Breast epithelium (tissue), 3 donors: ENCODE measurements at regions not wholly inside any gene's neighbourhood (a gene's known extent, or its start where the extent isn't known, plus 50 kb on each side); places are given as distances from the start of the nearest gene placed in this dataset.

ENCODE experiments used
- POLR2A ChIP-seq: fragments of 450-650 bp; IDR thresholded peaks from one replicate; pipeline ENCODE4 v1.6.1; 2016; ENCODE audit warnings: antibody characterized with exemption, mild to moderate bottlenecking, moderate library complexity
- TF ChIP-seq, protein P1 (sequence below), 3 donors: fragments of 450-650 bp; IDR thresholded peaks; one replicate each; pipeline ENCODE4 v1.5.1; 2016 to 2017; ENCODE audit warnings: antibody characterized with exemption in 3 of 3, mild to moderate bottlenecking in 3 of 3, moderate library complexity in 3 of 3

DNA sequence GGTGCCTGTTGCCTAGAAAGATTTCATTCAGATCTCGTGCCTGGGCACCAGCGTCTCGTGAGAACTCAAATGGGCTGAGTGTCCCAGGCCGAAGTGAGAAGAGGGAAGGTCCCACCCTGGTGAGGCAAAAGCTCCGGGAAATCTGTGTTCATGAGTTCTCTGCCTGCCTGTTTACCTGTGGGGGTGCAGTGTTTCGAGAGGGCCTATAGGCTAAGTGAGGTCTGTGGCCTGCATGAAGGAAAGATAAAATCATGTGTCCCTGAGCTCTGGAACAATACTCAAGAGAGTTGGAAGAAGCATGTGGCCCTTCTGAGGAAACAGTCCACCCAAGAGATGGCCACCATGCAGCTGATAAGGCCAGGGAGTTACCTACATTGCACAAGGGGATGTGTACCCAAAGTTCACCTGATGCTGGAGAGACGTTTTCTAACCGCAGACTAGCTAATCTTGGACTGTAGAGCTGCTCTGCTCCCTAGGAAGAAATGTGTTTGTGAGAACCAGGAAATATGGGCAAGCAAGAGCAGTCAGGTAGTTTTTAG, 63.5 kb upstream of the ST3GAL5 start:
- TF ChIP-seq, protein P1, sequence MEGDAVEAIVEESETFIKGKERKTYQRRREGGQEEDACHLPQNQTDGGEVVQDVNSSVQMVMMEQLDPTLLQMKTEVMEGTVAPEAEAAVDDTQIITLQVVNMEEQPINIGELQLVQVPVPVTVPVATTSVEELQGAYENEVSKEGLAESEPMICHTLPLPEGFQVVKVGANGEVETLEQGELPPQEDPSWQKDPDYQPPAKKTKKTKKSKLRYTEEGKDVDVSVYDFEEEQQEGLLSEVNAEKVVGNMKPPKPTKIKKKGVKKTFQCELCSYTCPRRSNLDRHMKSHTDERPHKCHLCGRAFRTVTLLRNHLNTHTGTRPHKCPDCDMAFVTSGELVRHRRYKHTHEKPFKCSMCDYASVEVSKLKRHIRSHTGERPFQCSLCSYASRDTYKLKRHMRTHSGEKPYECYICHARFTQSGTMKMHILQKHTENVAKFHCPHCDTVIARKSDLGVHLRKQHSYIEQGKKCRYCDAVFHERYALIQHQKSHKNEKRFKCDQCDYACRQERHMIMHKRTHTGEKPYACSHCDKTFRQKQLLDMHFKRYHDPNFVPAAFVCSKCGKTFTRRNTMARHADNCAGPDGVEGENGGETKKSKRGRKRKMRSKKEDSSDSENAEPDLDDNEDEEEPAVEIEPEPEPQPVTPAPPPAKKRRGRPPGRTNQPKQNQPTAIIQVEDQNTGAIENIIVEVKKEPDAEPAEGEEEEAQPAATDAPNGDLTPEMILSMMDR (IDR thresholded peaks at IDR 0.05) = no peak
- TF ChIP-seq POLR2A = no peak
